ENCODE measurements at regions not wholly inside any gene's neighbourhood (a gene's known extent, or its start where the extent isn't known, plus 50 kb on each side); places are given as distances from the start of the nearest gene placed in this dataset.

DNA sequence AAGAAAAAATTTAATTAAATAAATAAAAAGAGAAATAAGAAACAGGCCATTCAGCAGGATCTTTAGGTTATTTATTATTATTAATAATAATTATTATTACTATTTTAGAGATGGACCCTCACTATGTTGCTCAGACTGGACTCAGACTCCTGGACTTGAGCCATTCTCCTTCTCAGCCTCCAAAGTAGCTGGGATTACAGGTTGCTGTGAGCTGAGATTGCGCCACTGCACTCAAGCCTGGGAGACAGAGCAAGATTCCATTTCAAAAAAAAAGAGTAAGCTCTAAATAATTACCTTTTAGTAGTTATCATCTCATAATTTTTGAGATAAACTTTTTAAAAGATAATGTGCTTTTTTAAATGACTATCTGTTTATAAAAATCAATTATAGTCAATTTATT lies 1102.8 kb upstream of the GJE1 start:
- DNase-seq, result no peak

DNA sequence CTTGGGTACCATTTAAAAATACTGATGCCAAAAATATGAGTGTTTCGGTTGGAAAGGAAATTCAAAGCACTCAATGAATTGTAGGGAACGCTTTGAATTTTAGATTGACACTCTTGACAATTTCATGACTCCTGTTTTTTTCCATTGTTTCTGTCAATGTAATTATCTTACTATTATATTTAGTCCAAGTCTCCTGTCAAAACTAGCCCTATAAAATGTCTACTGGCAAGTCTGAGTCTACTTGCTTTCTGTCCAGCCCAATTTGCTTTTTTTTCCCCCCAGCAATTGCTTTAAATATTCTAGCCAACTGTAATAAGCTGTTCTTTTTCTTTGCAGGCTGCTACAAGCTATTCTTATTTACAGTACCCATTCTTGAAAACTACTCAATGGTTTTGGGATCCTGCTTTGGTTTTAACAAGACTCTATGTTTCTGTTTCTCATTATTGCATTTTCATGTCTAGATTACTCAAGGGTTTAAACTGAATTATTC lies 1103.9 kb upstream of the GJE1 start:
- DNase-seq, result no peak

DNA sequence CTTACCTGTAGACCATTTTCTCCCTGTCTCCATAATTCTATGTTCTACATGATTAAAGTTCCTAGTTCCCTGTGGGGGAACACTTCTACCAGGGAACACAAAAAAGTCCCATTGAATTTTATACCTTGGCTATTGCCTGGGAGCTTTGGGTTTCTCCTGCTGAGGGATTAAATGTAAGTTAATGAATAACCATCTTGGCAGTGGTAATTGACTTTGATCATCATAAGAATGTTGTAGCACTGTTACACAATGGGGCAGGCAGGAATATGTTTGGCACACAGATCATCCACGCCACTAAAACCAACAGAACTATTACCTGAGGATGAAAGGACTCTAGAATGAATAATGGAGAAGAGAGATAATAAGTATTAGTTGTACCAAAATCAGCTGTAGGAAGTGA lies 1106.2 kb upstream of the GJE1 start:
- DNase-seq, result no peak

DNA sequence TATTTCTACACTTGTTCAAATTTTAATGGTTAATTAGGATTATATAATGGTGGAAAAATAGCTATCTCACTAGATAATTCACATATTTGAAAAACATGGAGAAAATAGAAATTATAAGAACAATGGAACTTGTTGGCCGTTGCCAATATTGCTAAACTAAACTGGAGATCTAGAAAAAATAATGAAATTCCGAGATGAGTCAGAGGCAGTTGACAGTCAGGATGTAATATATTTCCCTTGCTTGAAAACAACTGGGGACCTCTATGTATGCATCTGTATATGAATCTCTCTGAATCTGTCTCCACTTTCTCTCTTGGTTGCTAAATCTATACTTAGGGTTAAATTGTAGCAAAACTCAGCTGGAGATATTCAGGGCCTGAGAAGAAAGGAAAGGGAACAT lies 1108.2 kb upstream of the GJE1 start:
- DNase-seq, result no peak

DNA sequence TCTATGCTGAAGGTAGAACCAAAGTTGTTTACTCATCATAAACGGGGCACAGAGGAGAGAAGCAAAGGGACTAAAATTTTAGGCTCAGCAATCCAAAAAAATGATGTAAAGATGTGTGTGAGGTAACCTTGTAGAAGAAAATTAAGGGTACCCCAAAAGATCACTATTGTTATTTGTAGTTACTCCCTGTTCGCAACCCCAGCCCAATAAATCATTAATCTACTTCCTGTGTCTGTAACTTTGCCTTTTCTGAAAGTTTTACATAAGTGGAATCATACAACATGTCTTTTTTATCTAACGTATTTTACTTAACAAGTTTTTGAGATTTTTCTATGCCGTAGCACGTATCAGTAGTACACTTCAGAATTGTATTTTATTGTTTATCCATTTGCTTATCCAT lies 1114.8 kb upstream of the GJE1 start:
- DNase-seq, result no peak

DNA sequence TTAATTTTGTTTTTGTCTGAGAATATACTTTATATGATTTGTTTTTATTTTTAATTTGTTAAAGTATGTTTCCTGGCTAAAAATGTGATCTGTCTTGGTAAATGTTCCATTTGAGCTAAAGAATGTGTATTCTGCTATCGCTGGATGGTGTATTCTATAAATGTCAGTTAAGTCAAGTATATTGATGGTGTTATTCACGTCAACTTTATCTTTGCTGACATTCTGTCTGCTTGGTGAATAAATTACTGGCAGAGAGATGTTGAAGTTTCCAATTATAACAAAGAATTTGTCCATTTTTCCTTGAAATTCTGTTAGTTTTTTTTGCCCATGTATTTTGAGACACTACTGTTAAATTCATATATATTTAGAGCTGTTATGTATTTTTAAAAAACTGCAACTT lies 1131.8 kb upstream of the GJE1 start:
- no peak for DNase-seq

DNA sequence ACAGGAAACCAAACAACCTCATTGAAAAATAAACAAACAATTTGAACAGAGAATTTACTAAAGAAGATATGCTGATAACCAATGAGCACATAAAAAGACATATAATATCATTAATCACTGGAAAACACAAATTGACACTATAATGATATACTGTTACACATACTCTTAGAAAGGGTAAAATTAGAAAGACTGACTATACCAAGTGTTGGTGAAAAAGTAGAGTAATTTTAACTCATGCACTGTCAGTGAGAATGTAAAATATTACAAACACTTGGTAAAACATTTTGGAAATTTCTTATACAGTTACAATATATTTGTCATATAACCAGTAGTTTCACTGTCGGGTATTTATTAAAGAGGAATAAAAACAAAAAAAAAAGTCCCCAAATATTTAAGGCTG lies 1139.2 kb upstream of the GJE1 start:
- no peak for DNase-seq

DNA sequence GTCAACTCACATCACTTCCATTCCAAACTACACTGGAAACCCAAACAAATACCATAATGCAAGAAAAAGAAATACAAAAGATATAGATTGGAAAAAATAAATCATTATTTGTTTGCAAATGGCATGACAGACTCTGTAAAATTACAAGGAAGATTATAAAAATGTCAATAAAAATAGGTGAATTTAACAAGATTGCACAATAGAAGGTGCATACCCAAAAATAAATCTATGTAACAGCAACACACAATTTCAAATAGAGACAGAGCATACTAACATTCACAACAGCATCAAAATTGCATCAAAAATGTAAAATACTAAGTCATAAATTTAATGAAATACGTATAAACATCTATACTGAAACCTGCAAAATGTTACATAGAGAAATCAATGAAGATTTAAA lies 1140.0 kb upstream of the GJE1 start:
- DNase-seq, result no peak

DNA sequence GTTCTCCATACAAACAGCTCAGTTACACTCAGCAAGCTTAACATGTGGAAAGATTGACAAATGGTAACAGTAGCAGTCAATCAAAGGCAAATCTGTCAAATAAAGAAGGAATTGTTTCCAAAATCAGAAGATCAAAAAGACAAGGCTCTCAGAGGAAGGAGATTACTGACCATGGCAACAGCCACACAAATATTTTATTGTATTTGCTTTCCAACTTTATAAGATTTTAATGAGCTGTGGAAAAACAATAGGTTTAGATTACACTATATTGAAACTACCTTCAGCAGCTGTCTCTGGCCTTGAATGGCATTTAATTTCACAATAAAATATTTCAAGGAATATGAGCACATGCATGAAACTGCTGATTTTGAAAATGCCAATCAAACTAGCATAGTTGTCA lies 1143.9 kb upstream of the GJE1 start:
- no peak for DNase-seq

DNA sequence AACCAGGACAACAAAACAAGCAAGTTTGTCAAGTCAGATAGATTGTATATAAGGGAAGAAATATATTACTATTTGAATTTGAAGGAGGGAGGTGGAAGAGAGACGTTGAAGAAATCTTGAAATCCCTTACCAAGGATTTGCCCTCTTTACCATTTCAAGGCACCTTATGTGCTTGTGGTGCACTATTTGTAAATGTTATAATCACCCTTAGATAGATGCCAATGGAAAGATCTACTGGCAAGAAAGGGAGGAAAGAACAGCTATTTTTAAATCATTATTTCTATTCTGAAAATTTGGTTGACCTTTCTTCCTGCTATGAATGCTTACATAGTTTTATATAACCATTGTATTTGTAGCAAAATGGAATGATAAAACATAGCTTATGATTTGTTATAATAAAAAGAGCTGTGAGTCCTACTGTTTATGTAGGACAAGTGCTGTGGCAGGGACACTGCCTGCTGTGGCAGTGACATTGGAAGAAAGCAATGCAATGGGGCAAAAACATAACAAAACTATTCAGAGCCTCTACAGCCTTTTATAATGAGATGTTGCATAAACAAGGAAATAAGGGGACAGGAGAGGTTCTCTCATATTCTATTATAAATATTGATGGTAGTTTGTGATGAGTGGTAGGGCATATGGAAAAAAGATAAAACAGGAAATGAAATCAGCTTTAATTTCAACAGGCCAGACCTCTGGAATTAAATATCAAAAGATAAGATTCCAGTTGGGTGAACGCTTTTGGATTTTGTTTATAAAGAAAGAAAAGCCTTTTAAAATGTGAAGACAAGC lies 1145.2 kb upstream of the GJE1 start:
- no peak for DNase-seq

DNA sequence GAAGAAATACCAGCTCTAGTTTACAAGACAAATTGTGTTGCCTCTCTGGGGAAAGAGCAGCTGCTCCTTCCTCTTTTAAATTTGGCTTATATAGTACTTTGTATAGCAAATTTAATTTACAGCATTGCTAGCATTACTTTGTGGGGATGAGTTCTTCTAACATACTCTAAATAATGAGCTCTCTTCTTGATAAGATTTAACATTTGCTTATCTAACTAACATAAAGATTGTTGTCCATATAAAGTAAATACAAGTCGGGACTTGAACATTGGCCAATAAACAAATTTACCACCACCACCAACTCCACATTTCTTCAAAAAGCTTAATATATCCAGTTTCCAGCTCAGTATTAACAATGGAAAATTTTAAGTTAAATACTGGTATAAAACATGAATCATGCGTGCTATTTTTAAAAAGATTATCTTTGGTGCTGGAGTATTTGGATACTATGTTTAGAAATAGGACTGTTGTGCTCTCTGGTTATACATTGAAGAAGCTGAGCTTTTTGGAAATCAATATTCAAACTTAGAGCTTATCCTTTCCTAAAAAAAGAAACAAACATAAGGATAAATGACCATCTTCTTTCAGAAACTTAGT lies 1146.9 kb upstream of the GJE1 start:
- DNase-seq, result no peak

DNA sequence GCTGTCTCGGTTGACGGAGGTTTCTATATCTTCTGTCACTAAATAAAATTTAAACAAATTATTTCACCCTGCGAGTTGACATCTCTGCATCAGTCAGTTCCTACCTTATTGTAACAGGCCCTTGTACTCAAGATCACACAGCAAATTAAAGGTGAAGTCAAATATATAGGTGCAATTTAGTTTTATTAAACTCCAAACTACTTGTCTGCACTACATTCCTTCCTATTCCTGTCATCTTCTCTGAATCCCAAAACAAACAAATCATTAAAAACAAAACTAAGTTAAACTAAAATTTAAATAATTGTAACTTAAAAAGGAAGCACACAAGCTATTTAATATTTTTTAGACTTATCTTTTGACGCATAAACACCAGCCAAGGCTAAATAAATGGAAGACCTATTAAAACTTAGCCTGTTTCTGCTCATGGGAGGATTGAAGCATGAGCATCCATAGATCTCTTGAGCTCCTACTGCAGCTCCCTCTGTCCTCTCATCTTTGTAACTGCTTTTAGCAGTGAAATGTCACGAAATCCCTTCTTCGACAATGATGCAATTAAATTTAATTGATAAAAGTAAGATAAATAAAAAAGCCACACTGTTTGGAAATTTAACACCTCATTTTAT lies 1152.3 kb upstream of the GJE1 start:
- no peak for DNase-seq

DNA sequence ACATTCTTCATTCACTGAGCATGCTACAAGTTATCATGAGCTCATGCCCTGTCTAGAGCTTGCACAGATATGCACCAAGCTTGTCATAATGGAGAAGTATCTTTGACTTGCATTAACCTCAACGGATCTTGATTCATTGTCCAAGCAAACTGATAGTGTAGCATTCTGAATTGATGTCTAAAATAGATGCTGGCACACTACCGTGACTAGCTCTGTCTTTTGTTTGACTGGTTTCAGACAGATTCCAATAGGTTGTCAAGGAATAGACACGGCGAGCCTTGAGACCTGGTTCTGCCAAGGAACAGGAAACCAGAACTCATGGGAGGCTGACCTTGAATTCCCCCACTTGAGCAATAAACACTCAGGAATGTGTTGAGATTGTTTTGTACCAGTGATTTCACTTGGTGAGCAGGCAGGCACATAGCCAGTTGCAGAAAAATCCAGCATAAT lies 1153.1 kb upstream of the GJE1 start:
- no peak for DNase-seq

DNA sequence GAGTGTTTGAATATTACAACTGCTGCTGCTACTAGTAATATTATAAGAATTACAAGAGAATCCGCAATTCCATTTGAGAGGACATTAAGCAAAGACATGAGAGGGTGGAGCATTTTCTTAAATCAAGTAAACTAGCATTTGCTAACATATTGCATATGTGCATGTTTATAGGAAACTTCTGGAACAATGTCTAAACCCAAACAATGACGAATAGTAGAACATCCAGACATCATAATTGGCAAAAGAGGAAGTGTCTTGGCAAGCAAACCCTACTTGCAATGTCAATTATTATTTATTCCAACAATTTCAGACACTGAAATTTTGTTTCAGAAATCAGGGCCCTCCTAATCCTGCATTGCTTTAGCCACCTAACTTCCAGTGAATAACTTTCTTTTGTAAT lies 1155.3 kb upstream of the GJE1 start:
- DNase-seq, result no peak

DNA sequence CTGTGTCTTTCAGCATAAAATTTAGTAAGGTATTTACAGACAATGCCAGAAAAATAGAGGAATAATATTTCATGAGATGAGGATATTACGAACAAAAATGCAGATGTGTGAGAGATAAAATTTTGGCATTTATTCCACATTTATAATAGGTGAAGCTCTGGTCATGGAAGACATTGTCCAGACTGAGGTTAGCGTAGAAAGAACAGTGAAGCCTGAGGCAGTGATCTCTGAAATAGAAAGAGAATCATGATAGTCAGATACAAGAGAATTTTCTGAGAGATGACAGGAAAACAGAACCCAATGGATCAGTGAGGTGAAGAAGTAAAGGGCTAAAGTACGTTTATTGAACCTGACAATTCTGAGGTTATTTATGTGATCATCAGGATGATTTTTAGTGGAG lies 1155.9 kb upstream of the GJE1 start:
- DNase-seq, result no peak

DNA sequence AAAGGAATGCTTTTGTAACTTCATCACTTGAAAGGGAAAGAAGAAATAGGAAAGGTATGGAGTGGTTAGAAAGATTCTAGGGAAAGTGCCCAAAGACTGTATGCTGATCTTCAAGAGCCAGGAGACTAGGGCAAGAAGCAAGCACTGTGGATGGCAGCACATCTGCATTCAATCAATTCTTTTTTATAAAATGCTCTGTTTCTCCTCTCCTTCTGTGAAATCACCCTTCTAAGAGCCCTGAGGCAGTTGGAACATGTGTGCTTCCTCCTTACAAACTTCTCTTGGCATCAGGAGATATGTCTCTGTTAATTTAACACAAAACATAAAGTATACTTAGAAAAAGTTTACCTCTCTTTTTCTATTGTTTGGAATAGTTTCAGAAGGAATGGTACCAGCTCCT lies 1162.2 kb upstream of the GJE1 start:
- no peak for DNase-seq

DNA sequence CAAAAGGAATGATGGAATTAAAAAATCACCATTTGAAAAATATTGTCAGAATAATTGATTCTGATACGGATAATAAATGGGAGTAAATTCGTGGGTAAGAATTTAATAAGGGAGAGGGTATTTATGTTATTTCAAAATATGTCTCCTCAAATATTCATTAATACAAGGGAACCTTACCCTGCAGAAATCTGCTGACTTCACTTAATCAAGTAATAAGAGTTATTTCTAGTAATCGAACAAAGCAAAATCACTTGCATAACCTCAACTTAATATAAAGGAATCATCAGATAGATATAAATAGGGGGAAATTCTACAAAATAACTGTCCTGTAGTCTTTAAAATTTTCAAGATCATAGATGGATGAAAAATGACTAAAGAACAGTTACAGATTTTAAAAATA lies 1164.7 kb upstream of the GJE1 start:
- DNase-seq, result no peak

DNA sequence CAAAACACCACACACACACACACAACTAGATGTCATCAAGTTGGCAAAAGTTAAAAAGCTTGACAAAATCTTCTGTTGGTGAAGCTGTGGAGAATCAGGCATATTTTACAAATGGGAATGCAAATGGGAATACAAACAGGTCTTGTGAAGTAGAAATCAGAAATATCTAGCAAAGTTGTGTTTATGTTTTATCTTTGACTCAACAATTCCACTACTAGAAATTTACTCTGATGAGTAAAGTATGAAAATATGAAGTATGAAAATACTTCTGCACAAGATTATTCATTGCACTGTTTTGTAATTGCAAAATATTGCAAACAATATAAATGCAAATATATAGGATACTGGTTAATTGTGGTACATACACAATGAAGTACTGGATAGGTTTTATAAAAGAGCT lies 1166.0 kb upstream of the GJE1 start:
- DNase-seq, result no peak

DNA sequence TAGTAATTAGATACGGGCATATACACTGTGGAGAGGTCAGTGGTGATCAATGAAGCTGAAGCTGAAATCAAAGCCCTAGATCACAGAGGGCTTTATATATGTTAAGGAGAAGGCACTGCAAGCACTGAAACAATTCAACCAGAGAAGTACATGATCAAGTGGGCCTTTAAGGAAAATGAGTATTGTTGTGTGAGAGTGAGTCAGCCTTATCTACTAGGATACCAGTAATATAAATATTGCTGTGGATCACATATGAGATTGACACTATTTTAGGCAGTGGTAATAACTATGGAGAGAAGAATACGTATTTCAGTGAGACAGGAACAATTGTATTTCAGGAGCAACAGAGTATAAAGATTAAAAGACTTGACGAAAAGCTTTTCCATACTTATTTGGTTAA lies 1172.2 kb upstream of the GJE1 start:
- no peak for DNase-seq

DNA sequence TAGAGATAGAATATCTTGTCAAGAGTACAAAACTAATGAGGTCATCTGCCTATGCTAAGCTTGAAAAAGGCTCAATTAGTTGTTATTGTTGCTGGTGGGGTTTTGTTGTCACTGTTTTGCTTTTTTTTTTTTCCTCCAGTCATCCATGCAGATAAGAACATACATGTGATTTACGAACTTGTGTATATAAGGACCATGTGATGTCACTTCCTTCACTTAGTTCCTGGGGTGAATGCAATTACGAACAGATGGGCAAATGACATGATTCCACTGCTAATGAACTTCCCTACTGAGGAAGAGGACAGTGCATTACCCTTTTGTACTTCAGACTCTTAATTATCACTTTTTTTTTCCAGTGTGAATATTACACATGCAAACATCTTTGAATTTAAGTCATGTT lies 1175.3 kb upstream of the GJE1 start:
- no peak for DNase-seq

DNA sequence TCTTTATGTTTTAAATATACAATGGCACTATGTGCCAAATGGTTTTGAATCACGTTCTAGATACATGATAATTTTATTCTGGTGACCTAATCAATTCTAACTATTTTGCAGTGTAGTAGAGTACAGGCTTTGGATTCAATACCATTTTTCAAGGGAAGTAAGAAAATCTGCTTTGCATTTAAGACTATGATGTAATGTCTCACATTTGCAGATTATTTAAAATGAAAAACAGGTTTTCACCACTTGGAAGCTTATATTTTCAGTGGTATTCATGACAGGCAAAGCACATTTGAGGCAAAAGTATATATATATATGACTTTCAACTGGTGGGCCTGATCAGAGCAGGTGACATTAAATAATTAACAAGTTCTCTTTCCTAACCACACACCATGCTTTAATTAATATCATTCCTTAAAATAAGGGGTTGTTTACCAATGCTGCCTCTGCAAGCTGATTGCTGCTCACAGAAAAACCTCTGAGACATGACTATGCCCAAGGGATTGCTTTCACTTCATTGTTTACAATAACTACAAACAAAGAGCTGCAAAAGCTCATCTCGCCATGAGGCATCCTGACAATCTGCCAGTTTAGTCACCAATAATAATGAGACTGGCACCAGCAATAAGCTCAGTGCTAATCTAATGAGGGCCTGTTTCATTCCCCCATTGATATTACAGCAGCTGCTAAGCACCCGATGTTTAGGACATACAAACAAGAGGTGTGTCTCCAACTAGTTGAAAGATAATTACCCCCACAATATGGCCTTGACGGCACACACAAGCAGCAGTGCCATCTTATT lies 1176.0 kb upstream of the GJE1 start:
- DNase-seq, result no peak

DNA sequence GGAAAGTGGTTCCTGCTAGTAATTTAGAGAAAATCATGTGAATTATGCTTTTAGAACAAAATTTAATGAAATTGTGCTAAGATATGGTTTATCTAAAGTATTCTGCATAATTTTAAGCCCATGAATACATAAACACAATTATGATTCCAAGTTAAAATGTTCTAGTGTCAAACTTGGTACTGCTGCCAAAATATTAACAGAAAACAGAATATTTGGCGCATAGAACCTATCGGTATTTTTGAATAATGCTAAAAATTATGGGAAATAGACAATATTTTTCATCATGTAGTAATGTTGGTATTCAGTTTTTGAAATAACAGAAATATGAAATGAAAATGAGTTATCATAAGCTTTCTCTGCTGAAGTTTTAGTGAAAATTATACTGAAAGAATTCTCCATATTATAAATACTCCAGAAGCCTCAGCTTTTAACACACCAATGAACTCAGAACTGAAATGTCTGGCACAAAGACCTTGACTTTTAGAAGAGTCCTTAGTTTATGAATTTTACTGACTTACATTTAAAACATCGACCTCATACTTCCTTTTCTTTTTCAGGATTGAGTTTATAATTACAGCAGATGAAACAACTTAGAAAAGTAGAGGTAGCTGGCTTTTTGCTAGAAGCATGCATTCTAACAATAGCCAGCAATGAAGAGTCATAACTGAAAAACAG lies 1192.3 kb upstream of the GJE1 start:
- no peak for DNase-seq

DNA sequence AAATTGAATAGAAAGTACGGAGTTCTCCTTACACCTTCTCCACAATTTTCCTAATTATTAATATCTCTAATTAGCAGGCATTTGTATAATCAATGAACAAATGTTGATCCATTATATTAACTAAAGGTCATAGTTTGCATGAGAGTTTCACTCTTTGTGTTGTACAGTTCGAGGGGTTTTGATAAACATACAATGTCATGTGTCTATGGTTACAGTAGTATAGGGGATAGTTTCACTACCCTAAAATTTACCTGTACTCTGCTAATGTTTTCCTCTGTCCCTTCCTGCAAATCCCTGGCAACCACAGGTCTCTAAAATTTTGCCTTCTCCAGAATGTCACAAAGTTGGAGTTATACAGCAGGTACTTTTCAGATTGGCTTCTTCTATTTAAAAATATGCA lies 1199.8 kb upstream of the GJE1 start:
- DNase-seq, result no peak

Measured in activated T-cell treated with anti-CD3 and anti-CD28 coated beads, Interleukin-2, amount 50 U/mL, for 48 hours (primary cell).